ENCODE measurements at regions not wholly inside any gene's neighbourhood (a gene's known extent, or its start where the extent isn't known, plus 50 kb on each side); places are given as distances from the start of the nearest gene placed in this dataset.

DNA sequence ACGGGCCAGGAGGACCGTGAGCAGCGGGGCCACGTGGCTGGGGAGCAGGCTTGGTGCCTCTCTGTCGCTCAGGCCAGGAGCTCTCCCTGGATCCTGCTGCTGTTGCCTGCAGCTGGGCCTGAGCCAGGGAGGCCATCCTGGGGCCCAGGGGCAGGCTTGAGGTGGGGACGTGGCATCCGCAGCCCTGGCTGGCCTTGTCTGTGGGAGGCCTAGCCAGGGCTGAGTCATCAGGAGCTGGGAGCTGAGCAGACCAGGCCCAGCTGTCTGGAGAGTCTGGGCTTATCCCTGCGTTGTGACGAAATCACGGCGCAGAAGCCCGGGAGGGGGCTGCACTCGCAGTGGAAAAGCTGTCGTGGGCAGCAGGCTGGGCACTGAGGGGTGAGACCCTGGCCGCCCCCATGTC, 138.8 kb upstream of the COL5A1 start:
- no peak for TF ChIP-seq POLR2AphosphoS5 (IDR thresholded peaks at IDR 0.05; ENCODE audit: borderline replicate concordance, low read depth, low read length)
- no peak for TF ChIP-seq EZH2 (IDR thresholded peaks at IDR 0.05)
- no peak for TF ChIP-seq FOXP2 (optimal IDR thresholded peaks at IDR 0.05; ENCODE audit: control extremely low read depth, extremely low read length, insufficient read depth)

Measured in SK-N-MC (cell line).